ENCODE measurements at regions not wholly inside any gene's neighbourhood (a gene's known extent, or its start where the extent isn't known, plus 50 kb on each side); places are given as distances from the start of the nearest gene placed in this dataset.

DNA sequence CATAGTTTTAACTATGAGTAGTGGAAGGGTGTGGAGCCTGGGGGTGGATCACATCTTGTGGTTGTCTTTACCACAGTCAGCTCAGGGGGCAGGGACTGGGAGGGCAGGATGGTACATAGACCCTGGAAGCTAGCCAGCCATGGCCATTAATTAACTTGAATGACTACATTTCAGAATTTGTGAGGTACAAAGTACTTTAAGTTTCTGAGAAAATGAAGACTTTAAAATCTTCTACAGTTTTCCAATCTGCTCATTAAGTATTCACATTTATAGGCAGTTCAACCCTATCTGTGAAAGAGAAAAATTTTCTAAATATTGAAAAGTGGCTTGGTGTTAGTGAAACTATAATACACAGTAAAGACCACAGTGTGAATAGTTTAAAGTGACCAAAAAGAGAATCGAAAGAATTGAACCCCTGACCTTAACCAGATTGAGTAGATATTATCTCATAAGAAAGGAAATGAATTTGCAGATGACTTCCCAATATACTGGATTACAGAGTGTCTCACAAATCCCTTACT lies 234.2 kb upstream of the MEF2C start (continued):
- TF ChIP-seq, protein P1, sequence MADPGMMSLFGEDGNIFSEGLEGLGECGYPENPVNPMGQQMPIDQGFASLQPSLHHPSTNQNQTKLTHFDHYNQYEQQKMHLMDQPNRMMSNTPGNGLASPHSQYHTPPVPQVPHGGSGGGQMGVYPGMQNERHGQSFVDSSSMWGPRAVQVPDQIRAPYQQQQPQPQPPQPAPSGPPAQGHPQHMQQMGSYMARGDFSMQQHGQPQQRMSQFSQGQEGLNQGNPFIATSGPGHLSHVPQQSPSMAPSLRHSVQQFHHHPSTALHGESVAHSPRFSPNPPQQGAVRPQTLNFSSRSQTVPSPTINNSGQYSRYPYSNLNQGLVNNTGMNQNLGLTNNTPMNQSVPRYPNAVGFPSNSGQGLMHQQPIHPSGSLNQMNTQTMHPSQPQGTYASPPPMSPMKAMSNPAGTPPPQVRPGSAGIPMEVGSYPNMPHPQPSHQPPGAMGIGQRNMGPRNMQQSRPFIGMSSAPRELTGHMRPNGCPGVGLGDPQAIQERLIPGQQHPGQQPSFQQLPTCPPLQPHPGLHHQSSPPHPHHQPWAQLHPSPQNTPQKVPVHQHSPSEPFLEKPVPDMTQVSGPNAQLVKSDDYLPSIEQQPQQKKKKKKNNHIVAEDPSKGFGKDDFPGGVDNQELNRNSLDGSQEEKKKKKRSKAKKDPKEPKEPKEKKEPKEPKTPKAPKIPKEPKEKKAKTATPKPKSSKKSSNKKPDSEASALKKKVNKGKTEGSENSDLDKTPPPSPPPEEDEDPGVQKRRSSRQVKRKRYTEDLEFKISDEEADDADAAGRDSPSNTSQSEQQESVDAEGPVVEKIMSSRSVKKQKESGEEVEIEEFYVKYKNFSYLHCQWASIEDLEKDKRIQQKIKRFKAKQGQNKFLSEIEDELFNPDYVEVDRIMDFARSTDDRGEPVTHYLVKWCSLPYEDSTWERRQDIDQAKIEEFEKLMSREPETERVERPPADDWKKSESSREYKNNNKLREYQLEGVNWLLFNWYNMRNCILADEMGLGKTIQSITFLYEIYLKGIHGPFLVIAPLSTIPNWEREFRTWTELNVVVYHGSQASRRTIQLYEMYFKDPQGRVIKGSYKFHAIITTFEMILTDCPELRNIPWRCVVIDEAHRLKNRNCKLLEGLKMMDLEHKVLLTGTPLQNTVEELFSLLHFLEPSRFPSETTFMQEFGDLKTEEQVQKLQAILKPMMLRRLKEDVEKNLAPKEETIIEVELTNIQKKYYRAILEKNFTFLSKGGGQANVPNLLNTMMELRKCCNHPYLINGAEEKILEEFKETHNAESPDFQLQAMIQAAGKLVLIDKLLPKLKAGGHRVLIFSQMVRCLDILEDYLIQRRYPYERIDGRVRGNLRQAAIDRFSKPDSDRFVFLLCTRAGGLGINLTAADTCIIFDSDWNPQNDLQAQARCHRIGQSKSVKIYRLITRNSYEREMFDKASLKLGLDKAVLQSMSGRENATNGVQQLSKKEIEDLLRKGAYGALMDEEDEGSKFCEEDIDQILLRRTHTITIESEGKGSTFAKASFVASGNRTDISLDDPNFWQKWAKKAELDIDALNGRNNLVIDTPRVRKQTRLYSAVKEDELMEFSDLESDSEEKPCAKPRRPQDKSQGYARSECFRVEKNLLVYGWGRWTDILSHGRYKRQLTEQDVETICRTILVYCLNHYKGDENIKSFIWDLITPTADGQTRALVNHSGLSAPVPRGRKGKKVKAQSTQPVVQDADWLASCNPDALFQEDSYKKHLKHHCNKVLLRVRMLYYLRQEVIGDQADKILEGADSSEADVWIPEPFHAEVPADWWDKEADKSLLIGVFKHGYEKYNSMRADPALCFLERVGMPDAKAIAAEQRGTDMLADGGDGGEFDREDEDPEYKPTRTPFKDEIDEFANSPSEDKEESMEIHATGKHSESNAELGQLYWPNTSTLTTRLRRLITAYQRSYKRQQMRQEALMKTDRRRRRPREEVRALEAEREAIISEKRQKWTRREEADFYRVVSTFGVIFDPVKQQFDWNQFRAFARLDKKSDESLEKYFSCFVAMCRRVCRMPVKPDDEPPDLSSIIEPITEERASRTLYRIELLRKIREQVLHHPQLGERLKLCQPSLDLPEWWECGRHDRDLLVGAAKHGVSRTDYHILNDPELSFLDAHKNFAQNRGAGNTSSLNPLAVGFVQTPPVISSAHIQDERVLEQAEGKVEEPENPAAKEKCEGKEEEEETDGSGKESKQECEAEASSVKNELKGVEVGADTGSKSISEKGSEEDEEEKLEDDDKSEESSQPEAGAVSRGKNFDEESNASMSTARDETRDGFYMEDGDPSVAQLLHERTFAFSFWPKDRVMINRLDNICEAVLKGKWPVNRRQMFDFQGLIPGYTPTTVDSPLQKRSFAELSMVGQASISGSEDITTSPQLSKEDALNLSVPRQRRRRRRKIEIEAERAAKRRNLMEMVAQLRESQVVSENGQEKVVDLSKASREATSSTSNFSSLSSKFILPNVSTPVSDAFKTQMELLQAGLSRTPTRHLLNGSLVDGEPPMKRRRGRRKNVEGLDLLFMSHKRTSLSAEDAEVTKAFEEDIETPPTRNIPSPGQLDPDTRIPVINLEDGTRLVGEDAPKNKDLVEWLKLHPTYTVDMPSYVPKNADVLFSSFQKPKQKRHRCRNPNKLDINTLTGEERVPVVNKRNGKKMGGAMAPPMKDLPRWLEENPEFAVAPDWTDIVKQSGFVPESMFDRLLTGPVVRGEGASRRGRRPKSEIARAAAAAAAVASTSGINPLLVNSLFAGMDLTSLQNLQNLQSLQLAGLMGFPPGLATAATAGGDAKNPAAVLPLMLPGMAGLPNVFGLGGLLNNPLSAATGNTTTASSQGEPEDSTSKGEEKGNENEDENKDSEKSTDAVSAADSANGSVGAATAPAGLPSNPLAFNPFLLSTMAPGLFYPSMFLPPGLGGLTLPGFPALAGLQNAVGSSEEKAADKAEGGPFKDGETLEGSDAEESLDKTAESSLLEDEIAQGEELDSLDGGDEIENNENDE (IDR thresholded peaks at IDR 0.05; ENCODE audit: insufficient replicate concordance, low read length): no peak
- TF ChIP-seq GABPA (IDR thresholded peaks at IDR 0.05; ENCODE audit: borderline replicate concordance, insufficient read depth, low read length) (no peak), CEBPB (IDR thresholded peaks at IDR 0.05; ENCODE audit: low read depth, low read length) (no peak)
